GM13977 (cell line): ENCODE measurements at regions not wholly inside any gene's neighbourhood (a gene's known extent, or its start where the extent isn't known, plus 50 kb on each side); places are given as distances from the start of the nearest gene placed in this dataset.

Source experiments
- DNase-seq: peaks from one replicate; pipeline ENCODE4 v3.0.0; 2012; ENCODE audit warnings: low spot score
- CTCF ChIP-seq: IDR thresholded peaks from 2 replicates; pipeline ENCODE4 v1.5.1; 2012; ENCODE audit warnings: mild to moderate bottlenecking, control low read depth; ENCODE audit not compliant: insufficient read depth; ENCODE audit errors: extremely low read depth, missing control alignments
- in situ Hi-C: fragments of 300-500 bp; cut with MboI; formaldehyde crosslinking; loops from one replicate; pipeline ENCODE4 v1.12.0; 2022; ENCODE audit warnings: low sequenced_read_pairs, low pct_unique_long_range_greater_than_20kb, mixed read lengths, inconsistent platforms; ENCODE audit not compliant: unreplicated experiment

GRCh38 chr16:86982912-86983311 lies 334.3 kb downstream of the C16orf95 start:
- no peak for TF ChIP-seq CTCF
- in situ Hi-C loops, result no loop called here
- no peak for DNase-seq

GRCh38 chr16:86983621-86984020 lies 333.6 kb downstream of the C16orf95 start:
- TF ChIP-seq CTCF, result no peak
- in situ Hi-C loops, result no loop called here
- DNase-seq, result no peak

- DNase-seq, result no peak
- TF ChIP-seq CTCF, result no peak
- in situ Hi-C loops, result no loop called here
These were observed 332.8 kb downstream of the C16orf95 start for GRCh38 chr16:86984343-86984742.

GRCh38 chr16:86984991-86985647 lies 332.1 kb downstream of the C16orf95 start:
- in situ Hi-C loops, result no loop called here
- TF ChIP-seq CTCF, result no peak
- no peak for DNase-seq

- no peak for TF ChIP-seq CTCF
- in situ Hi-C loops, result no loop called here
- no peak for DNase-seq
These were observed 331.6 kb downstream of the C16orf95 start for GRCh38 chr16:86985648-86986015.

- in situ Hi-C loops, result no loop called here
- DNase-seq, result no peak
- no peak for TF ChIP-seq CTCF
These were observed 331.1 kb downstream of the C16orf95 start for GRCh38 chr16:86986136-86986535.
